22Rv1 (cell line): ENCODE measurements at regions not wholly inside any gene's neighbourhood (a gene's known extent, or its start where the extent isn't known, plus 50 kb on each side); places are given as distances from the start of the nearest gene placed in this dataset.

Experiments
- CTCF ChIP-seq: fragments of 450-650 bp; IDR thresholded peaks from 2 replicates; pipeline ENCODE4 v1.5.1; 2017; ENCODE audit warnings: mild to moderate bottlenecking
- ZFX ChIP-seq: fragments of 450-650 bp; IDR thresholded peaks from 2 replicates; pipeline ENCODE4 v1.6.1; 2017; ENCODE audit warnings: antibody characterized with exemption, borderline replicate concordance

GRCh38 chr5:152855441-152855840 is 450.4 kb upstream of the NMUR2 start:
- TF ChIP-seq CTCF = no peak
- TF ChIP-seq ZFX = no peak
